ENCODE measurements at regions not wholly inside any gene's neighbourhood (a gene's known extent, or its start where the extent isn't known, plus 50 kb on each side); places are given as distances from the start of the nearest gene placed in this dataset.
"Not testable (repeated sequence)": the region's sequence is repeated elsewhere in the genome, so short reads cannot be mapped to it uniquely, and the experiment has no call there.

GRCh38 chr5:44539602-44539919, 150.3 kb upstream of the FGF10 start:
- DNase-seq = no peak

- DNase-seq = no peak
Observed at GRCh38 chr5:44538797-44539601, 149.8 kb upstream of the FGF10 start.

- peak in 1 of 2 experiments; percentile 28 for DNase-seq
Observed at GRCh38 chr5:44536650-44537260, 147.5 kb upstream of the FGF10 start.

GRCh38 chr5:44535621-44536020, 146.4 kb upstream of the FGF10 start:
- no peak for DNase-seq

- no peak for DNase-seq
Observed at GRCh38 chr5:44532981-44533380, 143.8 kb upstream of the FGF10 start.

GRCh38 chr5:44531756-44532155, 142.5 kb upstream of the FGF10 start:
- not testable (repeated sequence) for DNase-seq

GRCh38 chr5:44530783-44531182, 141.6 kb upstream of the FGF10 start:
- not testable (repeated sequence) for DNase-seq

- no peak for DNase-seq
Observed at GRCh38 chr5:44511596-44511995, 122.4 kb upstream of the FGF10 start.

- no peak for DNase-seq
Observed at GRCh38 chr5:44506561-44506960, 117.3 kb upstream of the FGF10 start.

GRCh38 chr5:44499381-44499780, 110.2 kb upstream of the FGF10 start:
- no peak for DNase-seq

- no peak for DNase-seq
Observed at GRCh38 chr5:44497606-44498005, 108.4 kb upstream of the FGF10 start.

GRCh38 chr5:44495280-44495679, 106.1 kb upstream of the FGF10 start:
- DNase-seq = no peak

- no peak for DNase-seq
Observed at GRCh38 chr5:44489759-44490158, 100.5 kb upstream of the FGF10 start.

GRCh38 chr5:44486591-44486990, 97.4 kb upstream of the FGF10 start:
- DNase-seq = no peak

- no peak for DNase-seq
Observed at GRCh38 chr5:44454002-44454401, 64.8 kb upstream of the FGF10 start.

- no peak for DNase-seq
Observed at GRCh38 chr5:44446399-44446798, 57.2 kb upstream of the FGF10 start.

GRCh38 chr5:44443172-44443571, 54.0 kb upstream of the FGF10 start:
- DNase-seq = no peak

GRCh38 chr5:44441460-44441859, 52.2 kb upstream of the FGF10 start:
- DNase-seq = no peak

GRCh38 chr5:44440186-44440585, 51.0 kb upstream of the FGF10 start:
- DNase-seq = no peak
